ENCODE measurements at regions not wholly inside any gene's neighbourhood (a gene's known extent, or its start where the extent isn't known, plus 50 kb on each side); places are given as distances from the start of the nearest gene placed in this dataset.

DNA sequence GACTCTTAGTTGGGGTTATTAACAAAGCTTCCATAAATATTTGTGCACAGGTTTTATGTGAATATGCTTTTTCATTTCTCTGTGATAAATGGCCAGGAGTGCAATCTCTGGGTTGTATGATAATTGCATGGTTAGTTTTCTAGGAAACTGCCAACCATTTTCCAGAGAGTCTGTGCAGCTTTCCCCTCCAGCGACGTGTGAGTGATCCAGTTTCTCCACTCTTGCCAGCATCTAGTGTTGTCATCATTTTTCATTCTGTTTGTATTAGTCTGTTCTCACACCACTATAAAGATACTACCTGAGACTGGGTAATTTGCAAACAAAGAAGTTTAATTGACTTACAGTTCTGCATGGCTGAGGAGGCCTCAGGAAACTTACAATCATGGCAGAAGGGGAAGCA, 319.6 kb upstream of the SHH start:
- H3K4me2 ChIP-seq, result no peak overlapping the region
- Mint-ChIP-seq H3K4me3 (no peak overlapping the region), H3K4me1 (0 out of 3 replicates have a peak, but pooled peaks cover 2% of the 10 kb centered on the region), H3K36me3 (ENCODE audit: low read depth) (no peaks in the 10 kb centered on the region), H3K27me3 (ENCODE audit: insufficient read depth, low read depth, poor library complexity) (no peaks in the 10 kb centered on the region), H3K9me3 (no peaks in the 10 kb centered on the region), H3K27ac (no peak overlapping the region)
- no peak for ATAC-seq
- H4K20me1 ChIP-seq (replicated peaks; ENCODE audit: insufficient read depth), result no peaks in the 10 kb centered on the region
- H2AFZ ChIP-seq, result no peak overlapping the region
- DNase-seq (ENCODE audit: low spot score), result no peak
- no peaks in the 10 kb centered on the region for H3K36me3 ChIP-seq (ENCODE audit: insufficient read depth)
- H3K27ac ChIP-seq (ENCODE audit: low read depth), result no peak overlapping the region
- H3K27me3 ChIP-seq (ENCODE audit: insufficient read depth), result no peaks in the 10 kb centered on the region
- H3K4me3 ChIP-seq, result no peak overlapping the region
- no peaks in the 10 kb centered on the region for H3K9me2 ChIP-seq (ENCODE audit: insufficient read depth)
- no peaks in the 10 kb centered on the region for H3K4me1 ChIP-seq (ENCODE audit: insufficient read depth)
- no peaks in the 10 kb centered on the region for H3K79me2 ChIP-seq (replicated peaks; ENCODE audit: insufficient read depth)
- no peaks in the 10 kb centered on the region for H3F3A ChIP-seq (replicated peaks; ENCODE audit: low read depth)
- TF ChIP-seq EZH2phosphoT487 (IDR thresholded peaks at IDR 0.05; ENCODE audit: unreplicated experiment) (no peak), EZH2 (IDR thresholded peaks at IDR 0.05; ENCODE audit: low read depth, unreplicated experiment) (no peak), NANOG (IDR thresholded peaks at IDR 0.05; ENCODE audit: borderline replicate concordance) (no peak), POLR2AphosphoS5 (IDR thresholded peaks at IDR 0.05; ENCODE audit: low read depth) (no peak), JUNB (IDR thresholded peaks at IDR 0.05; ENCODE audit: unreplicated experiment) (no peak), ZNF114 (CRISPR knock-in tag; IDR thresholded peaks at IDR 0.05) (no peak), ZNF331 (CRISPR knock-in tag; IDR thresholded peaks at IDR 0.05; ENCODE audit: low read depth) (no peak), CREB1 (CRISPR knock-in tag; IDR thresholded peaks at IDR 0.05; ENCODE audit: low read depth) (no peak), STAT1 (IDR thresholded peaks at IDR 0.05; ENCODE audit: unreplicated experiment) (no peak)
- TF ChIP-seq, protein P1, sequence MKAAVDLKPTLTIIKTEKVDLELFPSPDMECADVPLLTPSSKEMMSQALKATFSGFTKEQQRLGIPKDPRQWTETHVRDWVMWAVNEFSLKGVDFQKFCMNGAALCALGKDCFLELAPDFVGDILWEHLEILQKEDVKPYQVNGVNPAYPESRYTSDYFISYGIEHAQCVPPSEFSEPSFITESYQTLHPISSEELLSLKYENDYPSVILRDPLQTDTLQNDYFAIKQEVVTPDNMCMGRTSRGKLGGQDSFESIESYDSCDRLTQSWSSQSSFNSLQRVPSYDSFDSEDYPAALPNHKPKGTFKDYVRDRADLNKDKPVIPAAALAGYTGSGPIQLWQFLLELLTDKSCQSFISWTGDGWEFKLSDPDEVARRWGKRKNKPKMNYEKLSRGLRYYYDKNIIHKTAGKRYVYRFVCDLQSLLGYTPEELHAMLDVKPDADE (IDR thresholded peaks at IDR 0.05), result no peak
- TF ChIP-seq, protein P2, sequence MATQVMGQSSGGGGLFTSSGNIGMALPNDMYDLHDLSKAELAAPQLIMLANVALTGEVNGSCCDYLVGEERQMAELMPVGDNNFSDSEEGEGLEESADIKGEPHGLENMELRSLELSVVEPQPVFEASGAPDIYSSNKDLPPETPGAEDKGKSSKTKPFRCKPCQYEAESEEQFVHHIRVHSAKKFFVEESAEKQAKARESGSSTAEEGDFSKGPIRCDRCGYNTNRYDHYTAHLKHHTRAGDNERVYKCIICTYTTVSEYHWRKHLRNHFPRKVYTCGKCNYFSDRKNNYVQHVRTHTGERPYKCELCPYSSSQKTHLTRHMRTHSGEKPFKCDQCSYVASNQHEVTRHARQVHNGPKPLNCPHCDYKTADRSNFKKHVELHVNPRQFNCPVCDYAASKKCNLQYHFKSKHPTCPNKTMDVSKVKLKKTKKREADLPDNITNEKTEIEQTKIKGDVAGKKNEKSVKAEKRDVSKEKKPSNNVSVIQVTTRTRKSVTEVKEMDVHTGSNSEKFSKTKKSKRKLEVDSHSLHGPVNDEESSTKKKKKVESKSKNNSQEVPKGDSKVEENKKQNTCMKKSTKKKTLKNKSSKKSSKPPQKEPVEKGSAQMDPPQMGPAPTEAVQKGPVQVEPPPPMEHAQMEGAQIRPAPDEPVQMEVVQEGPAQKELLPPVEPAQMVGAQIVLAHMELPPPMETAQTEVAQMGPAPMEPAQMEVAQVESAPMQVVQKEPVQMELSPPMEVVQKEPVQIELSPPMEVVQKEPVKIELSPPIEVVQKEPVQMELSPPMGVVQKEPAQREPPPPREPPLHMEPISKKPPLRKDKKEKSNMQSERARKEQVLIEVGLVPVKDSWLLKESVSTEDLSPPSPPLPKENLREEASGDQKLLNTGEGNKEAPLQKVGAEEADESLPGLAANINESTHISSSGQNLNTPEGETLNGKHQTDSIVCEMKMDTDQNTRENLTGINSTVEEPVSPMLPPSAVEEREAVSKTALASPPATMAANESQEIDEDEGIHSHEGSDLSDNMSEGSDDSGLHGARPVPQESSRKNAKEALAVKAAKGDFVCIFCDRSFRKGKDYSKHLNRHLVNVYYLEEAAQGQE (IDR thresholded peaks at IDR 0.05; ENCODE audit: unreplicated experiment), result no peak
- TF ChIP-seq, protein P3, sequence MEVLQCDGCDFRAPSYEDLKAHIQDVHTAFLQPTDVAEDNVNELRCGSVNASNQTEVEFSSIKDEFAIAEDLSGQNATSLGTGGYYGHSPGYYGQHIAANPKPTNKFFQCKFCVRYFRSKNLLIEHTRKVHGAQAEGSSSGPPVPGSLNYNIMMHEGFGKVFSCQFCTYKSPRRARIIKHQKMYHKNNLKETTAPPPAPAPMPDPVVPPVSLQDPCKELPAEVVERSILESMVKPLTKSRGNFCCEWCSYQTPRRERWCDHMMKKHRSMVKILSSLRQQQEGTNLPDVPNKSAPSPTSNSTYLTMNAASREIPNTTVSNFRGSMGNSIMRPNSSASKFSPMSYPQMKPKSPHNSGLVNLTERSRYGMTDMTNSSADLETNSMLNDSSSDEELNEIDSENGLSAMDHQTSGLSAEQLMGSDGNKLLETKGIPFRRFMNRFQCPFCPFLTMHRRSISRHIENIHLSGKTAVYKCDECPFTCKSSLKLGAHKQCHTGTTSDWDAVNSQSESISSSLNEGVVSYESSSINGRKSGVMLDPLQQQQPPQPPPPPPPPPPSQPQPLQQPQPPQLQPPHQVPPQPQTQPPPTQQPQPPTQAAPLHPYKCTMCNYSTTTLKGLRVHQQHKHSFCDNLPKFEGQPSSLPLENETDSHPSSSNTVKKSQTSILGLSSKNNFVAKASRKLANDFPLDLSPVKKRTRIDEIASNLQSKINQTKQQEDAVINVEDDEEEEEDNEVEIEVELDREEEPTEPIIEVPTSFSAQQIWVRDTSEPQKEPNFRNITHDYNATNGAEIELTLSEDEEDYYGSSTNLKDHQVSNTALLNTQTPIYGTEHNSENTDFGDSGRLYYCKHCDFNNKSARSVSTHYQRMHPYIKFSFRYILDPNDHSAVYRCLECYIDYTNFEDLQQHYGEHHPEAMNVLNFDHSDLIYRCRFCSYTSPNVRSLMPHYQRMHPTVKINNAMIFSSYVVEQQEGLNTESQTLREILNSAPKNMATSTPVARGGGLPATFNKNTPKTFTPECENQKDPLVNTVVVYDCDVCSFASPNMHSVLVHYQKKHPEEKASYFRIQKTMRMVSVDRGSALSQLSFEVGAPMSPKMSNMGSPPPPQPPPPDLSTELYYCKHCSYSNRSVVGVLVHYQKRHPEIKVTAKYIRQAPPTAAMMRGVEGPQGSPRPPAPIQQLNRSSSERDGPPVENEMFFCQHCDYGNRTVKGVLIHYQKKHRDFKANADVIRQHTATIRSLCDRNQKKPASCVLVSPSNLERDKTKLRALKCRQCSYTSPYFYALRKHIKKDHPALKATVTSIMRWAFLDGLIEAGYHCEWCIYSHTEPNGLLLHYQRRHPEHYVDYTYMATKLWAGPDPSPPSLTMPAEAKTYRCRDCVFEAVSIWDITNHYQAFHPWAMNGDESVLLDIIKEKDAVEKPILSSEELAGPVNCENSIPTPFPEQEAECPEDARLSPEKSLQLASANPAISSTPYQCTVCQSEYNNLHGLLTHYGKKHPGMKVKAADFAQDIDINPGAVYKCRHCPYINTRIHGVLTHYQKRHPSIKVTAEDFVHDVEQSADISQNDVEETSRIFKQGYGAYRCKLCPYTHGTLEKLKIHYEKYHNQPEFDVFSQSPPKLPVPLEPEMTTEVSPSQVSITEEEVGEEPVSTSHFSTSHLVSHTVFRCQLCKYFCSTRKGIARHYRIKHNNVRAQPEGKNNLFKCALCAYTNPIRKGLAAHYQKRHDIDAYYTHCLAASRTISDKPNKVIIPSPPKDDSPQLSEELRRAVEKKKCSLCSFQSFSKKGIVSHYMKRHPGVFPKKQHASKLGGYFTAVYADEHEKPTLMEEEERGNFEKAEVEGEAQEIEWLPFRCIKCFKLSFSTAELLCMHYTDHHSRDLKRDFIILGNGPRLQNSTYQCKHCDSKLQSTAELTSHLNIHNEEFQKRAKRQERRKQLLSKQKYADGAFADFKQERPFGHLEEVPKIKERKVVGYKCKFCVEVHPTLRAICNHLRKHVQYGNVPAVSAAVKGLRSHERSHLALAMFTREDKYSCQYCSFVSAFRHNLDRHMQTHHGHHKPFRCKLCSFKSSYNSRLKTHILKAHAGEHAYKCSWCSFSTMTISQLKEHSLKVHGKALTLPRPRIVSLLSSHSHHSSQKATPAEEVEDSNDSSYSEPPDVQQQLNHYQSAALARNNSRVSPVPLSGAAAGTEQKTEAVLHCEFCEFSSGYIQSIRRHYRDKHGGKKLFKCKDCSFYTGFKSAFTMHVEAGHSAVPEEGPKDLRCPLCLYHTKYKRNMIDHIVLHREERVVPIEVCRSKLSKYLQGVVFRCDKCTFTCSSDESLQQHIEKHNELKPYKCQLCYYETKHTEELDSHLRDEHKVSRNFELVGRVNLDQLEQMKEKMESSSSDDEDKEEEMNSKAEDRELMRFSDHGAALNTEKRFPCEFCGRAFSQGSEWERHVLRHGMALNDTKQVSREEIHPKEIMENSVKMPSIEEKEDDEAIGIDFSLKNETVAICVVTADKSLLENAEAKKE (CRISPR knock-in tag; IDR thresholded peaks at IDR 0.05), result no peak
- TF ChIP-seq, protein P4, sequence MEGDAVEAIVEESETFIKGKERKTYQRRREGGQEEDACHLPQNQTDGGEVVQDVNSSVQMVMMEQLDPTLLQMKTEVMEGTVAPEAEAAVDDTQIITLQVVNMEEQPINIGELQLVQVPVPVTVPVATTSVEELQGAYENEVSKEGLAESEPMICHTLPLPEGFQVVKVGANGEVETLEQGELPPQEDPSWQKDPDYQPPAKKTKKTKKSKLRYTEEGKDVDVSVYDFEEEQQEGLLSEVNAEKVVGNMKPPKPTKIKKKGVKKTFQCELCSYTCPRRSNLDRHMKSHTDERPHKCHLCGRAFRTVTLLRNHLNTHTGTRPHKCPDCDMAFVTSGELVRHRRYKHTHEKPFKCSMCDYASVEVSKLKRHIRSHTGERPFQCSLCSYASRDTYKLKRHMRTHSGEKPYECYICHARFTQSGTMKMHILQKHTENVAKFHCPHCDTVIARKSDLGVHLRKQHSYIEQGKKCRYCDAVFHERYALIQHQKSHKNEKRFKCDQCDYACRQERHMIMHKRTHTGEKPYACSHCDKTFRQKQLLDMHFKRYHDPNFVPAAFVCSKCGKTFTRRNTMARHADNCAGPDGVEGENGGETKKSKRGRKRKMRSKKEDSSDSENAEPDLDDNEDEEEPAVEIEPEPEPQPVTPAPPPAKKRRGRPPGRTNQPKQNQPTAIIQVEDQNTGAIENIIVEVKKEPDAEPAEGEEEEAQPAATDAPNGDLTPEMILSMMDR (conservative IDR thresholded peaks at IDR 0.05; ENCODE audit: low read depth in 2 of 2), result no peak

Measured in GM23338 (cell line).